Muscle of arm (tissue), 1 donor: ENCODE measurements at regions not wholly inside any gene's neighbourhood (a gene's known extent, or its start where the extent isn't known, plus 50 kb on each side); places are given as distances from the start of the nearest gene placed in this dataset.

Experiments used
- DNase-seq: peaks from one replicate; pipeline ENCODE4 v3.0.0-alpha.2; 2013

GRCh38 chr5:106241409-106241808, 1429.3 kb downstream of the EFNA5 start:
- DNase-seq: no peak

- no peak for DNase-seq
Observed at GRCh38 chr5:106205916-106206571, 1464.7 kb downstream of the EFNA5 start.

- no peak for DNase-seq
Observed at GRCh38 chr5:106202035-106202434, 1468.7 kb downstream of the EFNA5 start.

- no peak for DNase-seq
Observed at GRCh38 chr5:106200971-106201370, 1469.8 kb downstream of the EFNA5 start.

- no peak for DNase-seq
Observed at GRCh38 chr5:106195679-106196474, 1474.9 kb downstream of the EFNA5 start.

- no peak for DNase-seq
Observed at GRCh38 chr5:106189121-106189809, 1481.5 kb downstream of the EFNA5 start.

GRCh38 chr5:106185661-106186081, 1485.1 kb downstream of the EFNA5 start:
- no peak for DNase-seq

- no peak for DNase-seq
Observed at GRCh38 chr5:106174903-106175302, 1495.8 kb downstream of the EFNA5 start.

- DNase-seq: no peak
Observed at GRCh38 chr5:106172681-106173532, 1497.8 kb downstream of the EFNA5 start.

GRCh38 chr5:106171708-106172107, 1499.0 kb downstream of the EFNA5 start:
- DNase-seq: no peak

GRCh38 chr5:106171132-106171531, 1499.6 kb downstream of the EFNA5 start:
- DNase-seq: no peak

GRCh38 chr5:106167766-106168165, 1503.0 kb downstream of the EFNA5 start:
- DNase-seq: peak; percentile 31

GRCh38 chr5:106163233-106163632, 1507.5 kb downstream of the EFNA5 start:
- no peak for DNase-seq

GRCh38 chr5:106159616-106160015, 1511.1 kb downstream of the EFNA5 start:
- no peak for DNase-seq

GRCh38 chr5:106154280-106154716, 1516.4 kb downstream of the EFNA5 start:
- no peak for DNase-seq

GRCh38 chr5:106152569-106152968, 1518.2 kb downstream of the EFNA5 start:
- no peak for DNase-seq

GRCh38 chr5:106142116-106142515, 1528.6 kb downstream of the EFNA5 start:
- DNase-seq: no peak

GRCh38 chr5:106140101-106140500, 1530.6 kb downstream of the EFNA5 start:
- DNase-seq: no peak

GRCh38 chr5:106136061-106136460, 1534.7 kb downstream of the EFNA5 start:
- no peak for DNase-seq

- no peak for DNase-seq
Observed at GRCh38 chr5:106135473-106135872, 1535.3 kb downstream of the EFNA5 start.

GRCh38 chr5:106134549-106134948, 1536.2 kb downstream of the EFNA5 start:
- no peak for DNase-seq

GRCh38 chr5:106127985-106128384, 1542.8 kb downstream of the EFNA5 start:
- DNase-seq: no peak
